ENCODE measurements at regions not wholly inside any gene's neighbourhood (a gene's known extent, or its start where the extent isn't known, plus 50 kb on each side); places are given as distances from the start of the nearest gene placed in this dataset.
"Not testable (repeated sequence)": the region's sequence is repeated elsewhere in the genome, so short reads cannot be mapped to it uniquely, and the experiment has no call there.

DNA sequence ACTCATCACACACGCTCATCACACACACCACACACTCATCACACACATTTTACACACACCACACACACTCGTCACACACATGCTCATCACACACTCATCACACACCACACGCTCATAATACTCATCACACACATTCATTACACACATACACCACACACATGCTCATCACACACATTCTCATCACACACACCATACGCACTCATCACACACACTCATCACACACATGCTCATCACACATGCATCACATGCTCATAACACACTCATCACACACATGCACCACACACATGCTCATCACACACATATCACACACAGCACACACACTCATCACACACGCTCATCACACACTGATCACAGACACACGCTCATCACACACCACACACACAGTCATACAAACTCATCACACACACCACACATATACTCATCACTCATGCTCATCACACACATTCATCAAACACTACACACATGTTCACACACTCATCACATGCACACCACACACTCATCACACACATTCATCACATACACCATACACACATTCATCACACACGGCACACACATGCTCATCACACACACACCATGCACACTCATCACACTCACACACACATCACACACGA is 247.1 kb upstream of the SGCG start:
- no peak for DNase-seq (ENCODE audit: low read depth in 2 of 2)

DNA sequence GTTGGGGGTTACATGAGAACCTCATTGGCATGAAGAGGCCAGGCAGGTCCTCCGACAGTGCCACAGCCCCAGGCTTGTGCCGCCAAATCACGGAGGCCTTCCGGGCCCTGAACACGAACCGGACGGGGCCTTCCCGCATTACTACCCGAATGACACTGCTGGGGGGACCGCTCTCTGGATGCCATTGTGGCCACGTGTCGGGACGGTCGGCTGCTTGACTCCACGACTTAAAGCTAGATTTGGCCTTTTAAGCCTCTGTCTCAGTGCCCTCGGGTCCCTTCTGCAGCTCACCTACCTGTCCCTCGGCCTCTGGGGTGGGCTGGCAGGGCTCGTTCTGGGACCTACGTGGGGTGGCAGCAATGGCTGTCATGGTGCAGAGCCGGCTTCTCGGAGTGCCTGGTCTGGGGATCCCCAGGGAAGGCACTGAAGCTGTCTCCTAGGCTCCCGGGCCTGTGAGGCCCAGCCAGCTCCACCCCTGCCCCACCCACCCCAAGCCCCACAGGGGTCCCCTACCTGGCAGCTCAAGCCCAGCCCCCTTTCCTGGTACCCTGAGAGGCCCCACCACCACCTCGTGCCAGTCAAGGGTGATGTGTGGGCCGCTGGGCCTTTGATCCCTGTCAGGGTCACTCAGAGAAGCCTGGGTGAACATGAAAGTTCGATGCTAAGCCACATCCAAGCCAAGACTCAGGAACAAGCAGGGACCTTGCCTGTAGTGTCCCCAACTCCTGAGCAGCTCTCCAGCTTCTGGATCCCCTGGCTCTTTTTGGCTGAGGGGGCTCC is 245.8 kb upstream of the SGCG start:
- no peak for DNase-seq (ENCODE audit: low read depth in 2 of 2)

GRCh38 chr13:22936228-22936627 is 244.6 kb upstream of the SGCG start:
- no peak for DNase-seq (ENCODE audit: low read depth in 2 of 2)

- DNase-seq (ENCODE audit: low read depth in 2 of 2): no peak
Observed at GRCh38 chr13:22937241-22937640, 243.5 kb upstream of the SGCG start.

GRCh38 chr13:22937953-22938352 is 242.8 kb upstream of the SGCG start:
- no peak for DNase-seq (ENCODE audit: low read depth in 2 of 2)

- DNase-seq (ENCODE audit: low read depth in 2 of 2): no peak
Observed at GRCh38 chr13:22938576-22938975, 242.2 kb upstream of the SGCG start.

- DNase-seq (ENCODE audit: low read depth in 2 of 2): no peak
Observed at GRCh38 chr13:22939157-22939556, 241.6 kb upstream of the SGCG start.

DNA sequence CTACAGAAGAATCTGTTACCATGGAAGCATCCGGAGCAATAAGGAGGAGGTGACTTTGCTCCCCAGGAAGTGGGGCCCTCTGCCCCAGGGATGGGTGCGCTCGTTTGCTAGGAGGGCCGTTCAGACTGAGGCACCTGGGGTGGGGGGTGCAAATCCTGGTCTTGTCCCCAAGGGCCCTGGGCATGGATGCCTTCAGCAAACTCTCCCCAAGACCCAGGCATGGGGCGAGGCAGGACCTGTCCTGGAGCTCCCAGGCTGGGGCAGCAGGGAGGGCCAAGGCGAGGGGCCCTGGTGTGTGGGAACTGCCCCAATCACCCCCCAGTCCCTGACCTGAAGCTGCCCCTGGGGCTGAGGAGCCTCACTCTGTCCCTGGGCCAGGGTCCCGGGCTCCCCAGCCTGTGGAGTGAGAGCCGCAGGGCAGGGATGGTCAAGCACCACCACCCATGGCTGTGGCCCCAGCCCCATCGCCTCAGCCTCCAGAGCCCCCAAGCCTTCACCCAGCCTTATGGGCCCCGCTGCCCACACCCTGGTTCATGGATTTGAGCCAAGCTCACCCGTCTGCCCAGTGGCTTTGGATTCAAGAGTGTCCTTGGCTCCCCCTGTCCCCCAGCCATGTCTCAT is 240.6 kb upstream of the SGCG start:
- DNase-seq (ENCODE audit: low read depth in 2 of 2): no peak

GRCh38 chr13:22940736-22941135 is 240.0 kb upstream of the SGCG start:
- no peak for DNase-seq (ENCODE audit: low read depth in 2 of 2)

DNA sequence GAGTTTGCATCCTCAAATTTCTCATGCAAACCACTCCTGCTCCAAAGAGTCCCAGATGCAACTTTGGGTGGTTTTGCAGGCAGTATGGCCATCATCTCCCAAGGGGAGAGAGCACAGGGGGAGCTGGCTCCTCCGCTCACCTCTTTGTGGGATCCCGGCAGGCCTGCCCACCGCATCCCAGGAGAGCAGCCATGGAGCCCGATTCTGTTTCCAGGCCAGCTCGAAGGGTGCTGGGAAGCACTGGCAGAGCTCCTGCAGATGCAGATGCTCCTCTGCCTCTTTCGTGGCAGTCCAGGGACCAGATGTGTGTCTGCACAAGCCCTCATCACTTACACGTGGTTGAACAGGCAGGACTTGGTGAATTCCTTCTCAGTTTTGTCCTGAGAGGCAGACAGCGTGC is 239.3 kb upstream of the SGCG start:
- DNase-seq (ENCODE audit: low read depth in 2 of 2): not testable (repeated sequence)

GRCh38 chr13:22942831-22943230 is 237.9 kb upstream of the SGCG start:
- not testable (repeated sequence) for DNase-seq (ENCODE audit: low read depth in 2 of 2)

- DNase-seq (ENCODE audit: low read depth in 2 of 2): no peak
Observed at GRCh38 chr13:22944378-22944777, 236.4 kb upstream of the SGCG start.

DNA sequence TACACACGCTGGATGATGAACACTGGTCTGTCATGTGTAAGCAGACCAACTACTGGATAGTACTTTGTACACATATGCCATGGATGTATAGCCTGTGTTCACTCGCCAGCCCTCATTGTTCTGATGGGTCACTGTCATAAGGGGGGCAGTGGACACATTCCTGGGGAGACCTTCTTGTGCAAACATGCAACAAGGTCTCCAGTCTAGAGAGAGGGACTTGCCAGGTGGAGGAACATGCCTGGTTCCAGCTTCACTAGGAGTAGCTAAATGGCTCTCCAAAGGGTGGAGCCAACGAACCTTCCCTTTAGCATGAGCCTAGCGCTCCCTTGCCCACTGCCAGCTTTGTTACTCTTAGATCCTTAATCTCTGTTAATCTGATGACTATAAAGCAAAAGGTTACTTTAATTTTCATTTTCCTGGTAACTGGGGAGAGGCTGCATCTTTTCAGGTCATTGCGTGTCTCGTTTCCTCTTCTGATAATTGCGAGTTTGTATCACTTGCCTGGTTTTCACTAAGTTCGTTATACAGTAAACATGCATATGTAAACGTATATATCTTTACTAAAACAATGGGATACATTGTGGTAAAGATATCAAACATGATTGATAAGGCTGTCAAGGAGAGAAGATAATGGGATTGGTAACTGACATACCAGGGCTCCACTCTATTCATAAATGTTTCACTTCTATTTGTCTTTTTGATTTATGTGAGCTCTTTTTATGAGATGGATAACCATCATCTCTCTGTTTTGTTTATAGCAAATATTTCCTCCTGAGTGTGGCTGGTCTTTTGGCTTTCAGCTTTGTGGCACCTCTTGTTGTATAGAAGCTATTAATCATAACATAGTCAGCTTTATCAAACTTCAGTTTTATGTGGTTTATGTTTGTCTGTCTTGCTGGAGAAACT is 235.2 kb upstream of the SGCG start:
- DNase-seq (ENCODE audit: low read depth in 2 of 2): no peak

DNA sequence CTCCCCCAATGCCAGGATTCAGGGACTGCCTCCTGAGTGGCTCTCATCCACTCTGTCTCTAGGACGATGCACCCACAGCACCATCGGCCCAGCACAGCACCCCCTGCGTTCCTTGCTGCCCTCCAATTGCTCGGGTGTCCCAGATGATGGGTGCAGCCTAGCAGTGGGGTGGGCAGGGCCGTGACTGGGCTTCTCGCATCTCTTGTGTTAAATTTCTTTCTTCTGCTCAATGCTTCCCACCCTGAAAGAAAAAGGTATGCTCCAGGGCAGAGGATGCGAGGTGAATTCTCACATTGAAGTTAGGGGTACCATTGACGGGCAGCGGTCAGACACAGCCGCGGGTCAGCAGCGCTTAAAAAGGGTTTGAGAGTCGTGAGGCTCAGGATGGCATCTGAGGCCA is 232.4 kb upstream of the SGCG start:
- DNase-seq (ENCODE audit: low read depth in 2 of 2): no peak

- not testable (repeated sequence) for DNase-seq (ENCODE audit: low read depth in 2 of 2)
Observed at GRCh38 chr13:22952018-22952417, 228.8 kb upstream of the SGCG start.

GRCh38 chr13:22955147-22955546 is 225.6 kb upstream of the SGCG start:
- DNase-seq (ENCODE audit: low read depth in 2 of 2): not testable (repeated sequence)

DNA sequence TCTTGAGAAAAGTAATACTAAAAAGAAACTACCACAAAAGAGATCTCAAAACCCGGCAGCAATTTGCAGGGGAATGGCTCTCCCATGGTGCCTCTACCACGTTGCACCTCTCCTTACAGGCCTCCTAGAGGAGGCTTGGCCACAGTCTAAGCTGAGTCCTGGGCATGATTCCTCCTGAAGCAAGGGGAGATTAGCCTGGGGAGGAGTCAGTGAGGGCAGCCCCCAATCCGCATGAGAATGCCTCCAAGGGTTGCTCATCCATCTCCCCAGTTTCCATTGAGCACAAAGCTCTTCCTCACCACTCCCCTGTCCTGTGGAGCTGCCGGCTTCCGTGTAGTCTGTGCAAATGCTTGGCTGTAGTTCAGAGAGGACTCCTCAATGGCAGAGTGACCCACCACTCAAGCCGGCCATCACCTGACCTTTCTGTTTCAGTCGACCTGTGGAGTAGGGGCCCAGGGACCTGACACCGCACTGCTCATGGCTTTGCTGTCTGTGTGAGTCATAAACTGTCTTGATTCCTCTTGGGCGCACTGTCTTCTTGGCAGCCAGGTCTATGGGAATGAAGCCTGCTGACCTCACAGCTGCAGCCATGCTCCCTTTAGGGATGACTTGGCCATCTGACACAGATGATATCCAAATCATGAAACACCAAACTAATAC is 224.2 kb upstream of the SGCG start:
- DNase-seq (ENCODE audit: low read depth in 2 of 2): not testable (repeated sequence)

- DNase-seq (ENCODE audit: low read depth in 2 of 2): not testable (repeated sequence)
Observed at GRCh38 chr13:22959859-22960258, 220.9 kb upstream of the SGCG start.

DNA sequence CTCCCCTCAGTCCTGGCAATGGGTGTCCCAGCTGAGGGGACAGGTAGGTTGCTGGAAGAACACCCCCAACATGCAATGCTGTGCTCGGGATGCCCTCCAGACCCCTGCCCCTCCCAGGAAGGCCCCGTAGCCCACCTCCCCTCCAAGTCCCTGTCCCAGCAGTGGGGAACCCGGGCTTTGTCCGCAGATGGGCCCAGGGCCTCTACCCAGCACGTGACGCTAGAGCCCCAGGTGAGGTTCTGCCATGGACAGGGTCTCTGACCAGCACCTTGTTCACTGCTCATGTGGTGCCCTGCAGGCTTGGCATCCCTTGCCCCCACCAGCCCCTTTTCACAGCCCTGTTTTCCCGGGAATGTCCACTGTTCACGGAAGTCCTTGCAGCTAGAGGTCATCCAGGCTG is 220.0 kb upstream of the SGCG start:
- no peak for DNase-seq (ENCODE audit: low read depth in 2 of 2)

DNA sequence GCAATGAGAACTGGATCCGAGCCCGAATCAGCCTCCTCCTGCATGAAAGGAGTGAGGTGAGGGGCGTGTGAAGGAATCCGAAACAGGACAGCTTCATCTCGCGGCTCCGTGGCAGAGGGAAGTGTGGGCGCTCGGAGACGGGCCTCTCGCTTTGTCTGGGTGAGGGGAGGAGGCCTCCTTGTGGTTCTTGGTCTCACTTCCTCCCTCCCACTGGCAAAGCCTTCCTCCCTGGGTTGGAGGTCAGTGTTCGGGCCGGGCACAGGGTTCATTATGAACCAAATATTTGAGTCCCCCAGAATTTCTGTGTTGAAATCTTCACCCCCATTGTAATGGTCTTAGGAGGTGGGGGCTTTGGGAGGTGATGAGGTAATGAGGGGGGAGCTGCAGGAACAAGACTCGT is 219.4 kb upstream of the SGCG start:
- not testable (repeated sequence) for DNase-seq (ENCODE audit: low read depth in 2 of 2)

DNA sequence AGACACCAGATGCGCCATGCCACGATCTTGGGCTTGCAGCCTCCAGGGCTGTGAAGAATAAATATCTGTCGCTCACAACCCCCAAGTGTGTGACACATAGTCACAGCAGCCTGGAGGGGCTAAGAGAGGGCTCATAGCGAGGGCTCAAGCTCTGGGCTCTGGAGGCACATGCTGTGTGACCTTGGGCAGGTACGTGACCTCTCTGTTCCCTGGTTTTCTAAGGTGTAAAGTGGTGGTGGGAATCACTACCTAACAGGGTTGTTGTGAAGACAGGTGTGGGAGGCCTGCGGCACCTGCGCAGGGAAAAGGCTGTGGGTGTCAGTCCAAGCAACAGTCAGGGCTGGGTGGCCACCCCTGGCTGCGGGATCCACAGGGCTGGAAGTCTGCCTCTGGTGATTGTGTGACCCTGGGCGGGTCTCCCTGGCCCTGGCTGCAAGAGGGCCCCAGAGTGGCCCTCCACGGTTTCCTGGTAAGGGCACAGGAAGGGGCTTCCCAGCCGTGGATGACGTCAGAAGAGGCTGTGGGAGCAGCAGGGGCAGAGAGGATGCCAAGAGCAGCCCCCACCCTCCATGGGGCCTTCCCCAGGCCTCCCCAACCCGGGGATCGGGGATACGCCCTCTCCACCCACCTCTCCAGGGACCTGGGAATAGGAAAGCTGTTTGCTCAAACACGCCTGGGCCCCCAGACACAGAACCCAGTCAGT is 218.8 kb upstream of the SGCG start:
- no peak for DNase-seq (ENCODE audit: low read depth in 2 of 2)

All from lung microvascular endothelial cell (primary cell).